SK-N-SH treated with all-trans-retinoic acid at 6 μM for 48 hours (cell line): ENCODE measurements at regions not wholly inside any gene's neighbourhood (a gene's known extent, or its start where the extent isn't known, plus 50 kb on each side); places are given as distances from the start of the nearest gene placed in this dataset.
A peak's percentile ranks its signal among the peaks of the same experiment; 100 is the strongest.
"Not testable (repeated sequence)": the region's sequence is repeated elsewhere in the genome, so short reads cannot be mapped to it uniquely, and the experiment has no call there.

Source experiments
- ATAC-seq: fragments of 200-7000 bp; cut with Tn5 transposase; 3 replicates; pipeline ENCODE4 v1.9.1; 2020; ENCODE audit warnings: mild to moderate bottlenecking, moderate library complexity
- CREB5 ChIP-seq: fragments of 250-450 bp; sonication (Bioruptor Pico); IDR thresholded peaks from 2 replicates; pipeline ENCODE4 v1.5.1; 2020; ENCODE audit warnings: low read depth, mild to moderate bottlenecking, moderate library complexity
- CSDC2 ChIP-seq: fragments of 250-450 bp; sonication (Bioruptor Pico); IDR thresholded peaks from 2 replicates; pipeline ENCODE4 v1.5.0; 2020; ENCODE audit warnings: mild to moderate bottlenecking, moderate library complexity
- CSRNP3 ChIP-seq: fragments of 250-450 bp; sonication (Bioruptor Pico); IDR thresholded peaks from 2 replicates; pipeline ENCODE4 v1.5.1; 2021; ENCODE audit warnings: mild to moderate bottlenecking, moderate library complexity
- ESRRG ChIP-seq: fragments of 250-450 bp; sonication (Bioruptor Pico); IDR thresholded peaks from 2 replicates; pipeline ENCODE4 v1.6.1; 2021; ENCODE audit warnings: mild to moderate bottlenecking
- GLIS3 ChIP-seq: fragments of 250-450 bp; sonication (Bioruptor Pico); IDR thresholded peaks from 2 replicates; pipeline ENCODE4 v1.5.0; 2020; ENCODE audit warnings: mild to moderate bottlenecking, moderate library complexity
- OSR1 ChIP-seq: fragments of 250-450 bp; sonication (Bioruptor Pico); IDR thresholded peaks from 2 replicates; pipeline ENCODE4 v1.8.0; 2022; ENCODE audit warnings: moderate library complexity, mild to moderate bottlenecking, inconsistent platforms
- PATZ1 ChIP-seq: fragments of 250-450 bp; sonication (Bioruptor Pico); IDR thresholded peaks from 2 replicates; pipeline ENCODE4 v1.8.0; 2020; ENCODE audit warnings: mild to moderate bottlenecking, moderate library complexity, borderline replicate concordance
- POU6F1 ChIP-seq: fragments of 250-450 bp; sonication (Bioruptor Pico); IDR thresholded peaks from 2 replicates; pipeline ENCODE4 v1.8.0; 2021; ENCODE audit warnings: low read depth, mild to moderate bottlenecking, moderate library complexity, borderline replicate concordance
- PPARA ChIP-seq: fragments of 250-450 bp; sonication (Bioruptor Pico); IDR thresholded peaks from 2 replicates; pipeline ENCODE4 v1.5.0; 2020; ENCODE audit warnings: mild to moderate bottlenecking, borderline replicate concordance
- RARB ChIP-seq: fragments of 250-450 bp; sonication (Bioruptor Pico); IDR thresholded peaks from 2 replicates; pipeline ENCODE4 v1.8.0; 2021; ENCODE audit warnings: mild to moderate bottlenecking, moderate library complexity
- TCF4 ChIP-seq: fragments of 250-450 bp; sonication (Bioruptor Pico); IDR thresholded peaks from 2 replicates; pipeline ENCODE4 v1.8.0; 2021; ENCODE audit warnings: mild to moderate bottlenecking, moderate library complexity, borderline replicate concordance
- TOX ChIP-seq: fragments of 250-450 bp; sonication (Bioruptor Pico); IDR thresholded peaks from 2 replicates; pipeline ENCODE4 v1.8.0; 2021; ENCODE audit warnings: mild to moderate bottlenecking, moderate library complexity, borderline replicate concordance
- TSHZ2 ChIP-seq: fragments of 250-450 bp; sonication (Bioruptor Pico); IDR thresholded peaks from 2 replicates; pipeline ENCODE4 v1.5.0; 2020; ENCODE audit warnings: mild to moderate bottlenecking, moderate library complexity
- ZC3H10 ChIP-seq: fragments of 250-450 bp; sonication (Bioruptor Pico); IDR thresholded peaks from 2 replicates; pipeline ENCODE4 v1.5.1; 2021; ENCODE audit warnings: mild to moderate bottlenecking, moderate library complexity
- ZFP3 ChIP-seq: fragments of 250-450 bp; sonication (Bioruptor Pico); IDR thresholded peaks from 2 replicates; pipeline ENCODE4 v1.5.0; 2020; ENCODE audit warnings: mild to moderate bottlenecking, moderate library complexity
- ZFP30 ChIP-seq: fragments of 450-650 bp; formaldehyde crosslinking; IDR thresholded peaks from 2 replicates; pipeline ENCODE4 v1.5.0; 2022; ENCODE audit warnings: mild to moderate bottlenecking, moderate library complexity
- ZNF70 ChIP-seq: fragments of 450-650 bp; formaldehyde crosslinking; IDR thresholded peaks from 2 replicates; pipeline ENCODE4 v1.5.0; 2020; ENCODE audit warnings: mild to moderate bottlenecking, moderate library complexity

- TF ChIP-seq GLIS3 (CRISPR knock-in tag), result no peak
- no peak for TF ChIP-seq CREB5
- no peak for TF ChIP-seq ZNF70 (CRISPR knock-in tag)
- no peak for TF ChIP-seq OSR1
- no peak for TF ChIP-seq PPARA (CRISPR knock-in tag)
- TF ChIP-seq TSHZ2, result no peak
- no peak for ATAC-seq
These were observed 82.6 kb downstream of the NENF start for GRCh38 chr1:212515329-212515760.

GRCh38 chr1:212516012-212516411, 83.3 kb downstream of the NENF start:
- not testable (repeated sequence) for ATAC-seq

GRCh38 chr1:212518188-212519054, 85.7 kb downstream of the NENF start:
- ATAC-seq, result peak; percentile 40
- TF ChIP-seq GLIS3 (CRISPR knock-in tag), result no peak
- TF ChIP-seq CREB5, result no peak
- TF ChIP-seq POU6F1, result no peak
- TF ChIP-seq PATZ1 (CRISPR knock-in tag), result no peak
- no peak for TF ChIP-seq PPARA (CRISPR knock-in tag)
- no peak for TF ChIP-seq TCF4
- TF ChIP-seq ZC3H10 (CRISPR knock-in tag), result no peak
- TF ChIP-seq CSDC2 (CRISPR knock-in tag), result no peak
- no peak for TF ChIP-seq ESRRG (CRISPR knock-in tag)
- no peak for TF ChIP-seq ZFP30 (CRISPR knock-in tag)
- TF ChIP-seq RARB, result no peak
- no peak for TF ChIP-seq CSRNP3 (CRISPR knock-in tag)
- TF ChIP-seq TSHZ2, result no peak
- no peak for TF ChIP-seq OSR1
- no peak for TF ChIP-seq ZNF70 (CRISPR knock-in tag)
- TF ChIP-seq TOX, result no peak
- no peak for TF ChIP-seq ZFP3
